ENCODE measurements at regions not wholly inside any gene's neighbourhood (a gene's known extent, or its start where the extent isn't known, plus 50 kb on each side); places are given as distances from the start of the nearest gene placed in this dataset.

DNA sequence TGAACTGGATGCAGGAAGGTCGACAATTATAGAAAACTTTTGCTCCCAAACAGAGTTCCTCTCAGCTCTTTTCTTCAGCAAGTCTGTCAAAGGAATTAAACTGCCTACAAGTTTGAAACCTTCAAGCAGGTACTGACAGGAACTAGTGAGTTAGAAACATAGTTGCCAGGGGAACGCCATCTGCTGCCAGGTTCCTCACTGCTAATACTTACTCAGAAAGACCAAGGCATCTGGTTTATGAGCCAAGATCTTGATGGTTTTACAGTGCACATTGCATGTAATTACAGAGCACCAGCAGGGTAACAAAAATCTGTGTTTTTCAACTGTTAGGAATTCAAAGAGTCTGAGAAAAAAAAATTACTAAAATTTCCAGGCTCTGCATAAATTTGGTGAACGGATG lies 300.0 kb upstream of the NRG3 start:
- H2AFZ ChIP-seq (ENCODE audit: low read length), result no peak overlapping the region
- ATAC-seq (no peak), DNase-seq (ENCODE audit: low spot score) (no peak), FAIRE-seq (no peak)
- no peaks in the 10 kb centered on the region for H3K27me3 ChIP-seq (ENCODE audit: control insufficient read depth in 1 of 2, insufficient read depth in 2 of 2, low read length in 2 of 2)
- no peaks in the 10 kb centered on the region for H3K36me3 ChIP-seq (replicated peaks in 1 of 2; ENCODE audit: control insufficient read depth in 1 of 2, insufficient read depth in 2 of 2, low read length in 2 of 2)
- ChIA-PET POLR2A (no interaction called here), CTCF (ENCODE audit: low intra/inter-chr PET ratio, low total read pairs) (no interaction called here)
- BruUV-seq (replicated peaks), result no TSS peak
- no peak overlapping the region for H3K4me2 ChIP-seq (ENCODE audit: low read depth, low read length)
- intact Hi-C loops (cut with micrococcal nuclease; ENCODE audit: unreplicated experiment), result no loop called here
- H3K9me3 ChIP-seq (ENCODE audit: low read length), result peaks cover 95% of the 10 kb centered on the region
- no peaks in the 10 kb centered on the region for H3K4me1 ChIP-seq (ENCODE audit: insufficient read depth, low read length)
- no peak overlapping the region for H3K27ac ChIP-seq (ENCODE audit: extremely low read length, insufficient read depth, low read length)
- in situ Hi-C loops (cut with HindIII; ENCODE audit: extremely low pct_ligation_motif_present, low pct_unique_long_range_greater_than_20kb), result no loop called here
- H3K79me2 ChIP-seq (ENCODE audit: insufficient read depth, low read length), result no peaks in the 10 kb centered on the region
- no peak for TF ChIP-seq EP300 (IDR thresholded peaks at IDR 0.05; ENCODE audit: low read depth in 2 of 2, low read length in 2 of 2)
- TF ChIP-seq EP300 (CRISPR knock-in tag; IDR thresholded peaks at IDR 0.05; ENCODE audit: borderline replicate concordance), result no peak
- TF ChIP-seq TBX3 (IDR thresholded peaks at IDR 0.05; ENCODE audit: borderline replicate concordance), result no peak
- no peak for TF ChIP-seq ZNF800 (CRISPR knock-in tag; IDR thresholded peaks at IDR 0.05)
- TF ChIP-seq SP2 (CRISPR knock-in tag; IDR thresholded peaks at IDR 0.05), result no peak
- no peak for TF ChIP-seq PHF8 (CRISPR knock-in tag; IDR thresholded peaks at IDR 0.05)
- TF ChIP-seq MAFG (CRISPR knock-in tag; IDR thresholded peaks at IDR 0.05), result no peak
- no peak for TF ChIP-seq ZNF652 (CRISPR knock-in tag; IDR thresholded peaks at IDR 0.05; ENCODE audit: borderline replicate concordance, low read depth)
- TF ChIP-seq, protein P1, sequence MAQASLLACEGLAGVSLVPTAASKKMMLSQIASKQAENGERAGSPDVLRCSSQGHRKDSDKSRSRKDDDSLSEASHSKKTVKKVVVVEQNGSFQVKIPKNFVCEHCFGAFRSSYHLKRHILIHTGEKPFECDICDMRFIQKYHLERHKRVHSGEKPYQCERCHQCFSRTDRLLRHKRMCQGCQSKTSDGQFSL (CRISPR knock-in tag; IDR thresholded peaks at IDR 0.05), result no peak
- no peak for TF ChIP-seq ZNF841 (CRISPR knock-in tag; IDR thresholded peaks at IDR 0.05; ENCODE audit: borderline replicate concordance)
- no peak for TF ChIP-seq ZBTB1 (CRISPR knock-in tag; IDR thresholded peaks at IDR 0.05; ENCODE audit: borderline replicate concordance)
- no peak for TF ChIP-seq MEF2D (CRISPR knock-in tag; IDR thresholded peaks at IDR 0.05)
- no peak for TF ChIP-seq ATF7-NPFF (CRISPR knock-in tag; IDR thresholded peaks at IDR 0.05; ENCODE audit: low read depth)
- TF ChIP-seq CCDC6 (CRISPR knock-in tag; IDR thresholded peaks at IDR 0.05), result no peak
- no peak for TF ChIP-seq ZNF446 (CRISPR knock-in tag; IDR thresholded peaks at IDR 0.05)
- TF ChIP-seq REPIN1 (CRISPR knock-in tag; IDR thresholded peaks at IDR 0.05; ENCODE audit: borderline replicate concordance, low read depth), result no peak
- TF ChIP-seq ZNF138 (CRISPR knock-in tag; IDR thresholded peaks at IDR 0.05; ENCODE audit: low read depth), result no peak
- TF ChIP-seq REXO4 (CRISPR knock-in tag; IDR thresholded peaks at IDR 0.05; ENCODE audit: borderline replicate concordance), result no peak
- TF ChIP-seq MXD4 (CRISPR knock-in tag; IDR thresholded peaks at IDR 0.05), result no peak
- TF ChIP-seq MED8 (CRISPR knock-in tag; IDR thresholded peaks at IDR 0.05; ENCODE audit: insufficient replicate concordance), result no peak
- TF ChIP-seq GMEB2 (CRISPR knock-in tag; IDR thresholded peaks at IDR 0.05; ENCODE audit: low read depth), result no peak
- no peak overlapping the region for H3K9ac ChIP-seq (ENCODE audit: insufficient read depth, low read depth, low read length)
- H3K4me3 ChIP-seq (replicated peaks in 1 of 3; ENCODE audit: insufficient read depth in 1 of 3, low read depth in 2 of 3, low read length in 3 of 3), result no peak overlapping the region
- no peaks in the 10 kb centered on the region for H4K20me1 ChIP-seq (ENCODE audit: insufficient read depth, low read length)
- 8% methylated on average over 3 of the region's 3 CpGs for WGBS (ENCODE audit: low lambda C conversion rate)

Data from HepG2 (cell line).